Jurkat, Clone E6-1 (cell line): ENCODE measurements at regions not wholly inside any gene's neighbourhood (a gene's known extent, or its start where the extent isn't known, plus 50 kb on each side); places are given as distances from the start of the nearest gene placed in this dataset.

Experiments
- DNase-seq: peaks from one replicate; pipeline ENCODE4 v3.0.0-alpha.2; 2011; ENCODE audit warnings: low read depth, low spot score
- H3K4me3 ChIP-seq: 2 replicates; pipeline ENCODE4 v1.5.1; 2011; ENCODE audit warnings: mild to moderate bottlenecking, low read length, control low read depth, moderate library complexity

DNA sequence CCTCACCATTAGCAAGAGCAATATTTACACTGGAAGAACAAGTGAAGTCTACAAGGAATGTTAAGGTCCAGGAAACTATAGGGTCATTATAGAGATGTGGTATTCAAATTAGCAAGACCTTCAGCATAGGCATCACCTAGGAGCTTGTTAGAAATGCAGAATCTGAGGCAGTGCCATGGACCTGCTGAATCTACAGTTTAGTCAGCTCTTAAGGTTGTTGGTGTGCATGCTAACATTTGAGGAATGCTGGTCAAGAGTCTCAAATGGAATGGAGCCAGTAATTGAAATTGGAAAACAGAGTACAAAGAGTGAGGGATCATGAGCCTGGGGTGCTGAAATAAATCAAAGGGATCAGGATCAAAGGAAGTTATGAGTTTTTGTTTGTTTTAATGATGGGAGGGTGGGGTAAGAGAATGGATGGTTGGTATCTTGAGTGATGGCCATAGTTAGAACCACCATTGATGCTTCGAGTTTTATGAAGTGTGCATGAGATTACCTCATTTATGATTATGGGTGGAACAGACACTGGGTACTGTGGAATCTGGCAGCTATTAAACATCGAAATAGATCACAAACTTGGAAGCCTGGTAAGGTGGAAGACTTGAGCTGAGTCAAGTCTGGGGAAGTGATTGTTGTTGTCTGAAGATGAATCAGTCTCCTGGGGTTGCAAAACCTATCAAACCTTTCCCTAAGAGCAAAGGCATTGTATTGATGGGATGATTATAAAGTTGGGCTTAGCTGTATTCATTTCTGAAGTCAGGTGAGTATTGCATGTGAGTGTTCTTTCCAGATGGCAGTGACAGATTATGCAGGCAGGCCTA lies 323.3 kb upstream of the E2F7 start:
- no peak for DNase-seq
- no peak overlapping the region for H3K4me3 ChIP-seq

DNA sequence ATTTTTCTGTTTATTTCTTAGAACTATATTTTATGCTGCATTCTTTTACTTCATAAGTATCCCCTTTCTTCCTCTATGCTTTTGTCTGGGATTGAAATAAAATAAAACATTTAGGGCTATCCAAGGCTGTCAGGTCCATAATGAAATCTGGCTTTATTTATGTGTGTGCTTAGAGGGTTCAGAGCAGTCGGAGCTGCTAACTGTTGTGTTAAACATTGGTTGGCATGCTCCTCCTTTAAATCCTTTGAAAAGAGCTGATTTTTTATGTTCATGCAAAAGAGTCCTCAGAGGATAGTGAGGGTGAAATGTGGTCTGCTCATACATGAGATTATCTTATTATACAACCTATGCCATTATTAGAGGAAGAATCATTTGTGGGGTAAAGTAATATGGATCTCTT lies 322.3 kb upstream of the E2F7 start:
- DNase-seq = no peak
- H3K4me3 ChIP-seq = no peak overlapping the region

GRCh38 chr12:77387214-77387613 lies 321.8 kb upstream of the E2F7 start:
- no peak for DNase-seq
- no peak overlapping the region for H3K4me3 ChIP-seq

GRCh38 chr12:77384941-77385340 lies 319.6 kb upstream of the E2F7 start:
- no peak for DNase-seq

GRCh38 chr12:77382096-77382742 lies 316.9 kb upstream of the E2F7 start:
- no peak for DNase-seq
- H3K4me3 ChIP-seq = no peak overlapping the region

More at GRCh38 chr12:77384941-77385340, 319.6 kb upstream of the E2F7 start:
- H3K4me3 ChIP-seq = no peak overlapping the region

- DNase-seq = no peak
- H3K4me3 ChIP-seq = no peak overlapping the region
Measured at GRCh38 chr12:77377622-77378021, 312.3 kb upstream of the E2F7 start.

DNA sequence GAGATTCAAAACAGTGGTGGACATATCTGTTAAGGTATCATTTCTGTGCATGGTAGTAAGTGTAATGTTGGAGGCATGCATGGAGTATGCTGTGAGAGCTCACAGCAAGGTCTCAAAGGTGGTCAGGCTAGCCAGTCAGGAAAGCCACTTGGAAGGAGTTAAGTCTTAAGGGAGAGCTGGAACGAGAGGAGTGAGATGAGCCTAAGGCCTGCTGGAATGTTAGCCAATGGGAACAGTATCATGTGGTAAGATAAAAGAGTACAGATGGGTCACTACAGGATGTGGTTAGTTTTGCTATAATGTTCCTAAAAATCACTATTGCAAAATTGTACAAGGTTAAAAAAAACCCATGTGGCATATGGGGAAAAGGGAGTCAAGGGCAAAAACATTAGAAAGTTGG lies 311.7 kb upstream of the E2F7 start:
- no peak overlapping the region for H3K4me3 ChIP-seq
- no peak for DNase-seq

DNA sequence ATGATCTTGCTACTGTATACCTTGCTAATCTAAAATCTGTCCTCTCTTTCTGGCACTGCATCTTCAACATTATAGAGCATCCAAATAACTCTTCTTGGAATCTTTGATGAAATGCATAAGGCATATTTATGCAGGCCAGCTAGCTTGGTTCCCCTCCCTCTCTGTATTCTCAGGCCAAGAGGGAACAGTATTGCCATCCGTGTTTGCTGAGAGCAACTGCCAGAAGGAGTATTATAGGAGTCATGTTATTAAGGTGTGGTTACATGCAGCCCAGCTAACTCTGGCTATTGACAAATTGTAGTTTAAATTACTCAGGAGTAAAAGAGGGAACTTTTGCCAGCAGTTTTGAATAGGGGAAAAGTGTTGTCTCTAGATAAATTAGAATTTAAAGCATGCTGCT lies 309.3 kb upstream of the E2F7 start:
- H3K4me3 ChIP-seq = no peak overlapping the region
- no peak for DNase-seq

DNA sequence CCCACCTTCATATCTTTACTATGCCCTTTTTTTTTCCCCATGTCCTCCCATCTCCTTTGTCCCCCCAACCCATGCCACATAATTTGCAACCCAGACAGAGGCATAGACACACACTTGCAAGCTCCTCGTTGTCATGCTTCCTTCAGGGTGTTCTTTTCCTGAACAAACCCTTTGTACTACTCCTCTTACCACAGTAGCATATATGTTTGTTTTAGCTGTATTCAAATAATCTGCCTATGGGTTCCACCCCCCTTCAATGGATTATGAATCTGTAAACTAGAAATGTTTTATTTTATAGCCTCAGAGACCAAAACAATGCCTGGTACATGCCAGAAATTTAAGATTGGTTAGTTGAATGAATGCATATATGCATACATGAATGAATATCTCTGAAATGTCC lies 307.1 kb upstream of the E2F7 start:
- H3K4me3 ChIP-seq = no peak overlapping the region
- DNase-seq = no peak

DNA sequence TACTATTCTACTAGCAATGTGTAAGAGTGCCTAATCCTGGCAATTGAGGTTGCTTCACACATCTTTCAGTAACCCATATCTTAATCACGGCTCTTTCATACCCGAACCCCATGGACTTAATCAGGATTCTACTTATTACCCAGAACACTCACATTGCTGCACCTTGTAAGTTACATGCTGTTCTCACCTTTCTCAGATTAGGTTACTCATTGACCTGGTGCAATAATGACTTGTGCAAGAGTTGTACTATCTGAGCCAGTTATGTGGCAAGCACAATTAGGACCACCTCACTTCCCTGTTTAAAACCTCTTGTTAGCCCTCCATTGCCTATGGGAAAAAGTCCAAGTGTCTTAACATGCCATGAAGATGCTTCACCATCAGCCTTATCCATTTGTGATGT lies 306.7 kb upstream of the E2F7 start:
- H3K4me3 ChIP-seq = no peak overlapping the region
- no peak for DNase-seq

GRCh38 chr12:77368379-77368778 lies 303.0 kb upstream of the E2F7 start:
- no peak overlapping the region for H3K4me3 ChIP-seq
- DNase-seq = no peak

GRCh38 chr12:77366616-77367015 lies 301.2 kb upstream of the E2F7 start:
- no peak overlapping the region for H3K4me3 ChIP-seq
- DNase-seq = no peak

- no peak overlapping the region for H3K4me3 ChIP-seq
- no peak for DNase-seq
Measured at GRCh38 chr12:77364400-77364799, 299.0 kb upstream of the E2F7 start.

- DNase-seq = no peak
- H3K4me3 ChIP-seq = no peak overlapping the region
Measured at GRCh38 chr12:77362509-77363210, 297.3 kb upstream of the E2F7 start.

DNA sequence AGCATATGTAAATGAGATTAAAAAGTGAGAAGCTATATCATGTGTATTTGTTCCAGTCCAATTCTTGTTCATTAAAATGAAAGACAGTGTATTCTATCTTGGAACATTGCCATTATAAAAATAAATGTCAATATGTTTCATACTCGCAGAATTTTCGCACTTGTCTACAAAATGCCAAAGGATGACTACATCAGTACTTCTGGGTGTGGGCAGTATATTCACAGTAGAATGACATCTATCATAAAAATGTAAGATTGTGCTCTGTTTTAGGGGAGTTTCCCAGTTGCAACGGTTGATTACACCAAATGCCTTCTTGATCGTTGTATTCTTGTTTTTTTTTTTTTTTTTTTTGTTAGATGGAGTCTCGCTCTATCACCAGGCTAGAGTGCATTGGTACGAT lies 292.3 kb upstream of the E2F7 start:
- H3K4me3 ChIP-seq = no peak overlapping the region
- DNase-seq = no peak

DNA sequence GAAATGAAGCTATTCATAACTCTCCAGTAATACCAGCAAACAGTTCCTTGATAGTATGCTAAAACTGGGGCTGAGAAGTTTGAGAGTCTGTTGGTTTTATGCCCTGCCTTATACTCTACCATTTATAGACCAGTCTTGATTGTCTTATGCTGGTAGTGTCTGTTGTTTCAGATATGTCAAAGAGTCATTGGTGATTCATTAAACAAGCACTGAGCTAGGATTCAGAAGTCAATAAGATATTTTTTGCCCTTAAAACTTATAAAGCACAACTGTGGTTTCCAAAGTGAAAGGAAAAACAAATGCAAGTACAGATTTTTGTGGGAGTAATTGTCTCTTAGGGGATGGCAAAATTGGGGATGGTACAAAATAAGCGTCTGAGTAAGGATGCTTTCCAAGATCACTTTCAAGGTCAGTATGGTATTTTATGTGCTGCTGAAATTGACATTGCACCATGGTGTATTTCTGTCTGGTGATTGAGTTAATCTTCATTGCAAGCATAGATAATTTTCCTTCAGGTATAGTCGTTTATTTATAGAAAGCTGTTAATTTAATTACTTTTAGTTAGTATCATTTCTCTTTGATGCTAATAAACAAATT lies 289.5 kb upstream of the E2F7 start:
- DNase-seq = no peak
- no peak overlapping the region for H3K4me3 ChIP-seq

GRCh38 chr12:77352946-77353345 lies 287.6 kb upstream of the E2F7 start:
- DNase-seq = no peak
- no peak overlapping the region for H3K4me3 ChIP-seq

GRCh38 chr12:77351860-77352259 lies 286.5 kb upstream of the E2F7 start:
- H3K4me3 ChIP-seq = no peak overlapping the region
- no peak for DNase-seq

- no peak for DNase-seq
Measured at GRCh38 chr12:77349689-77350370, 284.5 kb upstream of the E2F7 start.

More at GRCh38 chr12:77349689-77350370, 284.5 kb upstream of the E2F7 start:
- H3K4me3 ChIP-seq = no peak overlapping the region
